NCI-H446 (cell line): ENCODE measurements at regions not wholly inside any gene's neighbourhood (a gene's known extent, or its start where the extent isn't known, plus 50 kb on each side); places are given as distances from the start of the nearest gene placed in this dataset.

Source experiments
- DNase-seq, 2 experiments: peaks; one replicate each; lab custom pipeline; 2025; lab: John Stamatoyannopoulos, UW

GRCh38 chr7:46989247-46989646 is 592.7 kb downstream of the TNS3 start:
- no peak for DNase-seq

DNA sequence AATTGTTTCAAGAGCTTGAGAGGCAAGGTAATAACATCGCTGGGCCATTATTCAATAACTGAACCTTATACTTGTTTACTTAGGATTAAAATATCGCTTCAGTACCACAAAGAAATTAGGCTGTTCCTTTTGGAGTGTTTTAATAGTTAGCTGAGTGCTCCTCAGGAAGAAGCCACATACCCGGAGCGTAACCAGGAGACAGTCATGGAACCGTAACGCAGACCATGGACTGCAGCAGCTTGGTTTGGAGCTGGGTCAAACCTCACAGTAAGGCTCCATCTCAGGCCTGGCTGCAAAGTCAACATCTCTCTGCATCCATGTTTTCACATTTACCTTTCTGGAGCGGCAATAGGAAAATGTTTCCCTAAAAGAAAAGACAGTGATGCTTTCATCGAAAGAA is 599.0 kb downstream of the TNS3 start:
- DNase-seq, result no peak

DNA sequence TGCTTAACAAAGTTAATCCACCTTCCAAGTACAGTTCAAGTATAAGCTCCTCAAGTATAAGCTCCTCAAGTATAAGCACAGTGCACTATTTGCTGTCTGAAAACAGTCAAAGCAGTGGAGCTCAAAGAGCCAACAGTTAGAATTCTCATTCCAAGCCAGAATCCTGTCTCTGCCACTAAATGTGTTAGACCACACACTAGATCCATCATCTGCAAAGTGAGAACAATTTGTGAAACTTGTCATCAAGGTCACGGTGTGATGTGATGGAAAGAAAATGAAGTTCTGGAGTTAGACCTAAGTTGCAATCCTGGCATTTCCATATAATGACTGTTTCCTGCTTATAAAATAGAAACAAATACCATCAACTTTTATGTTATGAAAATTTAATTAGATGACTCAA is 602.5 kb downstream of the TNS3 start:
- DNase-seq, result no peak

GRCh38 chr7:46975493-46975892 is 606.4 kb downstream of the TNS3 start:
- DNase-seq, result no peak

GRCh38 chr7:46972205-46972604 is 609.7 kb downstream of the TNS3 start:
- no peak for DNase-seq

- DNase-seq, result no peak
These were observed 611.4 kb downstream of the TNS3 start for GRCh38 chr7:46970476-46970875.

DNA sequence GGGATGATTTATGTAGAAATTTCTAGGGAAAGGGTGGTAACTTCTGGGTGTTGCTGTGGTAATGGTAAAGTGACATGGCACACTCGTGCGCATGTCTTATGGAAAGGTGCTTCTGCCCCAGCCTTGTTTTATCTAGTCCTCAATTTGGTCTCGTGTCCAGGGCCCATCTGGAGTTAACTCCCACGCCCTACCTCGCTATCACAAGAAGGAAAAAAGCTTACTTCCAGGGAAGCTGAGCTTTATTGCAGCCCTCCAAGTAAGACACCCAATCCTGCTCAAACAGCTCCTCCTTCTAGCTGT is 611.8 kb downstream of the TNS3 start:
- DNase-seq, result no peak

DNA sequence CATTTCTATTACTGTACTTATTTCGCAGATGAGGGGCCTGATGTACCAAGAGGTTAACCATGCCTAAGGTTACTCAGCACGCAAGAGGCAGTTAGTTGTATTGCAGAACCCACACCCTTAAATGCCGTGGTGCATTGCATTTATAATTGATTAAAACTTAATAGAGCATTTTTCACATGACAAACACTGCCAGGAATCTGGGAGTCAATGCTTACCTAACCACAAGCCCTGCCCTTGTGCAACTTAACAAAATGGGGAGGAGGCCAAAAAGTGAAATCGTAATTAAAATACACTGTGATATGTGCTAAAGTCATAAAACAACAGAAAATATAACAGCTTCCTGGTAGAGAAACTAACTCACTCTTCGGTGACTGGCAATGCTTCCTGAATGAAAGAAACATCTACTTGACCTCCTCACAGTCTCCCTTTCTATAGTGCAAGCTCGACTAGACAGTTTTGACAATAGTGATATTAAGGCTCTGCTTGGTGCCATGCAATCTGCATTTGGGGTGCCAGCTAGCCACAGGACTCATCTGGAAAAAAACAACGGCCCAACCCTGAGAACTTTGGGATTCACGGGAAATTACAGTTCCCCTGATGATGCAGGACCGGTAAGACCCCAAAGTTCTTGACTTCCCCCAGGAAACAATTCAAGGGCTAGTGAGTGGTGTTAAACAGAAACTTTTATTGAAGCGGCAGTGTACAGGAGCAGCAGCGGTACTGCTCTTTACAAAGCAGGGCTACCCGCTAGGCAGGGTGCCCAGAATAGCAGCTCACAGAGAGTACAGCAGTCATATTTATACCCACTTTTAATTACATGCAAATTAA is 612.4 kb downstream of the TNS3 start:
- no peak for DNase-seq

- no peak for DNase-seq
These were observed 613.9 kb downstream of the TNS3 start for GRCh38 chr7:46968003-46968402.

DNA sequence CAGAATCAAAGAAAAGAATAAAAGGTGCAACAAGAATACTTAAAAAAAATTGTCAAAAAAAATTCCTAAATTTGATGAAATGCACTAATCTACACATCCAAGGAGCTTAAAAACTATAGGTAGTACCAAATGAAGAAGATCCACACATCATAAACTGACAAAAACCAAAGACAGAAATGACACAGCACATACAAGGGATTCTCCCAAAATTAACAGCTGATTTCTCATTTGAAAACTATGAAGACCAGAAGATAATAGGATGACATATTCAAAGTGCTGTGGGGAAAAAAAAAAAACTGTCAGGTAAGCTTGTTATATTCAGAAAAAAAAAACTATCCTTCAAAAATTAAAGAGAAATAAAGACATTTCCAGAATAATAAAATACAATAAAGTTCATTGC is 618.2 kb downstream of the TNS3 start:
- DNase-seq, result no peak

DNA sequence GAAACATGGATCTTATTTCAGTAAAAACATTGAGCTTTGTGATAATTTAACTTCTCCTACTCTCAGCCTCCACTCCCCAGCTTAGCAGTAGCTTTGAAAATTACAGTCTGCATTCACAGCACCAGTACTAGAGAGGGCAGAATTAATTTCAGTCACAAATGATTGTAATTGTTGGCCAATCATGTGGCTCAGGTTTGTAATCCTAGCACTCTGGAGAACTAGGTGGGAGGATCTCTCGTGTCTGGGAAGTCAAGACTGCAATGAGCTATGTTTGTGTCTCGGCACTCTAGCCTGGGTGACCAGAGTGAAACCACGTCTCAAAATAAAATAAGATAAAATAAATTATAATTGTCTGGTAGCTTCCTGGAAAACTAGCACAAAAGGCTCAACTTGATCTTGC is 620.9 kb downstream of the TNS3 start:
- DNase-seq, result no peak

DNA sequence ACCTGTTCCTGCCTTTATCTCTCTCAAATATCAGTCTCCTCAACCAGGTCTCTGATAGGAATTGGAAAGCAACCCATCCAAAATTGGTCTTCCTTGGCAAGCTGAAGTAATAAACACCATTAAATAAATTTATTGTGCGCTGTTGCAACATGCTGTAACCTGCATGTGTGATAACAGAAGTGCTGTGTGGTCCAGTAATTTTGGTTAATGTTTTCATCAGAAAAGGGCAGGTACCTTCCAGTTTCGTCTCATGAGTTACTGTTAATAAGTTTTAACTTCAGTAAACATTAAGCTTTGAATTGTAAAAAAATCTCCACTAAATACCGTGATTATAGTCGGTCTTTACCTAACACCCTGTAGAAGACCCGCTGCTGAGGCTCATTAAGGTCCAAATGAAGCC is 624.7 kb downstream of the TNS3 start:
- DNase-seq, result no peak

DNA sequence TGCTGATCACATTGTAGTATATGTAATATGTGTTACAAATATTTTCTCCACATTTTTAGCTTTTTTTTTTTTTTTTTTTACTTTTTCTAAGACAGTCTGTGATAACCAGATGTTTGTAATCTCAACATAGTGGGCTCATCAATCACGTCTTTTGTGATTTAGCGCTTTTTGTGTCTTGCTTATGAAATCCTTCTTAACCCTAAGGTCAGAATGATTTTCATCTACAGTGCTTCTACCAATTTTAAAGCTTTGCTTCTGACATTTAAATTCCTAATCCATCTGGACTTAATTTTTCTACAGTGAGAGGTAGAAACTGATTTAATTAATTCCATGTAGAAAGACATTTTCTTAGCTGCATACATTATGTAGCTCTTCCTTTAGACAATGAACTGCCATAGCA is 626.4 kb downstream of the TNS3 start:
- DNase-seq, result no peak

DNA sequence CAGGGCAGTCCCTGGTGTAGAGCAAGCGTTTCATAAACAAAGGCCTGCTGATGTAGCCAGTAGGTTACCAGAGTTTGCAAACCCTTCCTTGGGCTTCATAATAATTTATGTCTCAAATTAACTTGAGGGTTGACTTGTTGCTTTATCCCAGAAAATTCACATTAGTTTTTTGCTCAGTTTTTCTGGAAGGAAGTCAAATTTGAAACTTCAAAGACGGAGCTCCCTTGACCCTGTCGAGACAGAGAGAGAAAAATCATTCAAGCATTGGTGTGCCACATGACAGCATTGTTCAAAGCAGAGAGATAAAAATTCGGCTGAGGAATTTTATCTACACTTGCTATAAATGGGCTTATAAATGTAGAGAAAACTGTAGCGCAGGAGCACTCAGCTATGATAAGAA is 627.7 kb downstream of the TNS3 start:
- DNase-seq, result no peak

- DNase-seq, result no peak
These were observed 628.9 kb downstream of the TNS3 start for GRCh38 chr7:46953008-46953407.

DNA sequence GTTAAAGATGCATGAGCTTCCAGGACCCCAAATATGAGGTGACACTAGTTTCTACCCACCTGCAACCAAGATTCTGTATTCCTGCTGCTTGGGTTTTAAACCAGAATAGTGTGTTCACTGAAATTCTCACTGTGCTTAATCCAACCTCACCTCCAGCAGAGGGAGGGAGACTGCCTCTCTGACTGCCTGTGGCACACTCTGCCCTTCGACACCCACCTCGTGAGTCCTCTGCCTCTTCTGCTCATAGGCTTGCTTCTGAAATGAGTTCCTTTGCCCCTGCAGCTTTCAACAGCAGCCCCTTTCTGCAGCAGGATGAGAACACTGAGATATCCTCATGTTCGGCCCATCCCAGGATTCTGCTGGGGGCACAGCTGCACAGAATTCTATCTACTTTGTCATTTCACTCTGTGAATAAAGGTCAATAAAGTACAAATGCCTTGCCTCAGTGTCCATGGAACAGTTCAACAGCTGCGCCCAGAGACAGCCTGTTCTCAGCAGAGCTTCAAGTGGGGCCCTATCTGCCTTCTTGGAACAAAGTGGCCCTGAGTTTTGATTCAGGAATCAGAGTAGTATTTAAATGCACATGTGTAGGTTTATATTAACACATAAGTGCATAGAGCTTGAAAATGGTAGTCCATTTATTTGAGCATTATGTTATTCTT is 632.5 kb downstream of the TNS3 start:
- no peak for DNase-seq

- no peak for DNase-seq
These were observed 633.2 kb downstream of the TNS3 start for GRCh38 chr7:46948716-46949115.

GRCh38 chr7:46945328-46945727 is 636.6 kb downstream of the TNS3 start:
- DNase-seq, result no peak

- no peak for DNase-seq
These were observed 637.9 kb downstream of the TNS3 start for GRCh38 chr7:46943996-46944395.

- no peak for DNase-seq
These were observed 639.3 kb downstream of the TNS3 start for GRCh38 chr7:46942574-46942973.

DNA sequence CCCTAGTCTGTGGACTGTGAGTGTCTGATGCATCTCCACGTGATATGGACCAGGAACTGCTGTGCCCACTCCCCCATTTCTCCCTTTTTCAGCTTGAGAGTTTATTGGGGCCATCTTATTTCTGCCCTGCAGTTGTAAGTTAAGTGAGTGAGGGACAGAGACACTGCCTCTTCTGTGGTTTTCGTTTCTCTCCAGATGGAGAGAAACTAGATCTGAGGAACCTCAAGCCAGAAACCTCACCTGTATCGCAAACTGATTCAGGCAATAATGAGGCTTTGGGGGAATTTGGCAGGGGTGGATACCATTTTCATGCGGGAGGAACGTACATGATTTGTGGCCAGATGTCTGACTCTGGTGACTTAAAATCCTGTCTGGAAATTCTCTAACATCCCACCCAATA is 641.7 kb downstream of the TNS3 start:
- no peak for DNase-seq

- DNase-seq, result no peak
These were observed 642.4 kb downstream of the TNS3 start for GRCh38 chr7:46939558-46939957.

DNA sequence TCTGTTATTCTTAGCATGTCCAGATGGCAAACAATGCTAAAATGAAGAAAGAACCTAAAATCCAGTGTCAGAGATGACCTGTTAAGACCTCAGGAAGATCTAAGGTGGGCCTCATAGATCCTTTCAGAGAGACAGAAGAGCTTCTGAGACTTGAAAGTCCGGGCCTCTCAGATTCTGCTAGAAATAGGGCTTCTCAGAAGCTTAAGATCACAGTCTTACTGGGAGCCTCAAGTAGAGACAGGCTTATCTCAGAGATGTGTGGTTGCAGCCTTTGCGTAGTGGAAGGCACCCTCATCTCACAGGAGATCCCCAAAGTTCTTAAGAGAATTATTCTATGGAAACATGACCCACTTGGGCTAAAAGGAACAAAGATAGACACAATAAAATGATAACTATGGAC is 642.8 kb downstream of the TNS3 start:
- no peak for DNase-seq

DNA sequence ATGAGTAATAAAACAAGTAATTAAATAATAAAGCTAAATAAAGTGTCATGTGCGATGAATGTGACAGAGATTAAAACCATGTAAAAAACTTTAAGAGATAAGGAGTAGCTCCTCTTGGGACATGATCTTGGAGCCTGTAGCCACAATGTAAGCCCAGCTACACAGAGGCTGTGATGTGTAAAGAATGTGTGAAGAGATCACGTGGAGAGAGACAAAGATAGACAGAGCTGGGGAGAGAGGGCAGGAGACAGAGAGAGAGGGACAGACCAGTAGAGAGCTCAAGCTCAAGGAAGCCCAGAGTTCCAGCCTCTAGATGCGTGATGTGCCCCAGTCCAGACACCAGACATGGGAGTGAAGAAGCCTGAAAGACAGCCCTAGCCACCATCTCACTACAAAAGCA is 644.1 kb downstream of the TNS3 start:
- no peak for DNase-seq
